ENCODE measurements at regions not wholly inside any gene's neighbourhood (a gene's known extent, or its start where the extent isn't known, plus 50 kb on each side); places are given as distances from the start of the nearest gene placed in this dataset.

DNA sequence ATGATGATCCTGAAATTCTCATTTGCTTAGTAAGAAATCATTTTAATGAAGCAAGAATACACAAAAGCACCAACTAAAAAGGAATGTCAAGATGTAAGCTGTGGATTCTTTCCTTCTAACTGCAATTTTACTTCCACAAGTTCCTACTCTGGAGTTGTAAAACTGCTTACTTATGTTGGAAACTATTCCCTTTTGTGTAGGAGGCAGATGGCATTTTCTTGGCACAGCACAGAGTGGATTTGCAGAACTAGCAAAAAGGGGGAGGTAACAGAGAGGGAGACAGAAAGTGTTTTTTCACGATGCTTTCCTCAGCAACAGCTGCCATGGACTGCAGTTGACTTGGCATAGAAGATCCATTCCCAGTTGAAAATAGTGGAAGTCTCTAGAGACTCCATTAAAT lies 1112.0 kb upstream of the RAG2 start:
- no peaks in the 10 kb centered on the region for H3K9me2 ChIP-seq (ENCODE audit: insufficient read depth, low read length)
- no peak overlapping the region for H2AFZ ChIP-seq (ENCODE audit: low read length)
- H3K9me3 ChIP-seq (ENCODE audit: low read length): no peaks in the 10 kb centered on the region
- DNase-seq (ENCODE audit: low spot score): no peak
- H3K4me1 ChIP-seq (ENCODE audit: insufficient read depth, low read length, poor library complexity, severe bottlenecking): no peaks in the 10 kb centered on the region
- H3K4me2 ChIP-seq (ENCODE audit: low read length): no peak overlapping the region
- no peaks in the 10 kb centered on the region for H4K20me1 ChIP-seq (ENCODE audit: insufficient read depth, low read length)
- intact Hi-C loops (cut with micrococcal nuclease; ENCODE audit: unreplicated experiment): no loop called here
- no TSS peak for BruUV-seq (replicated peaks)
- no peaks in the 10 kb centered on the region for H3K79me2 ChIP-seq (ENCODE audit: insufficient read depth, low read depth, low read length)
- no peak overlapping the region for H3K27ac ChIP-seq (ENCODE audit: low read depth, low read length, poor library complexity, severe bottlenecking)
- no peak overlapping the region for H3K4me3 ChIP-seq (ENCODE audit: low read depth, low read length, poor library complexity, severe bottlenecking)
- ChIA-PET POLR2A (no interaction called here), CTCF (ENCODE audit: unreplicated experiment) (no interaction called here)
- TF ChIP-seq EZH2phosphoT487 (IDR thresholded peaks at IDR 0.05; ENCODE audit: borderline replicate concordance, low read depth, low read length): no peak
- TF ChIP-seq, protein P1, sequence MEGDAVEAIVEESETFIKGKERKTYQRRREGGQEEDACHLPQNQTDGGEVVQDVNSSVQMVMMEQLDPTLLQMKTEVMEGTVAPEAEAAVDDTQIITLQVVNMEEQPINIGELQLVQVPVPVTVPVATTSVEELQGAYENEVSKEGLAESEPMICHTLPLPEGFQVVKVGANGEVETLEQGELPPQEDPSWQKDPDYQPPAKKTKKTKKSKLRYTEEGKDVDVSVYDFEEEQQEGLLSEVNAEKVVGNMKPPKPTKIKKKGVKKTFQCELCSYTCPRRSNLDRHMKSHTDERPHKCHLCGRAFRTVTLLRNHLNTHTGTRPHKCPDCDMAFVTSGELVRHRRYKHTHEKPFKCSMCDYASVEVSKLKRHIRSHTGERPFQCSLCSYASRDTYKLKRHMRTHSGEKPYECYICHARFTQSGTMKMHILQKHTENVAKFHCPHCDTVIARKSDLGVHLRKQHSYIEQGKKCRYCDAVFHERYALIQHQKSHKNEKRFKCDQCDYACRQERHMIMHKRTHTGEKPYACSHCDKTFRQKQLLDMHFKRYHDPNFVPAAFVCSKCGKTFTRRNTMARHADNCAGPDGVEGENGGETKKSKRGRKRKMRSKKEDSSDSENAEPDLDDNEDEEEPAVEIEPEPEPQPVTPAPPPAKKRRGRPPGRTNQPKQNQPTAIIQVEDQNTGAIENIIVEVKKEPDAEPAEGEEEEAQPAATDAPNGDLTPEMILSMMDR (conservative IDR thresholded peaks at IDR 0.05; ENCODE audit: low read length): no peak
- H3K36me3 ChIP-seq (ENCODE audit: insufficient read depth, low read length): no peaks in the 10 kb centered on the region

DNA sequence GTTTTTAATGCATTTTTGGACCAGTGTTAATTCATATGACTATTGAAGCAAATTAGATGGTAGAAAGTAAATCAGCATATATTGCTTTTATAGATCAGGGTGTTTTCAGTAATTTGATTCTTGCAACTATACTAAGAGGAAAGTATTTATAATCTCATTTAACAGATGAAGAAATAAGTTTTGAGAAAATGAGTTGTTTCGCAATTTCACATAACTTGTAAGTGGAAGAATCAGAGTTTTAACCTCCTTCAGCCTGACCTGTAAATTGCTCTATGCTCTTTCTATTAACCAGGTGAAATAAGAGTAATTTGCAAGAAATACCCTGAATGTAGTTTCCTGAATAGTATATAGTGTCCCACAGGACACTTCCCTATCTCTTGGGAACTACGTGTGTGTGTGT lies 1106.8 kb upstream of the RAG2 start:
- BruUV-seq (replicated peaks): no TSS peak
- no peak overlapping the region for H3K4me3 ChIP-seq (ENCODE audit: low read depth, low read length, poor library complexity, severe bottlenecking)
- no peak for DNase-seq (ENCODE audit: low spot score)
- no peaks in the 10 kb centered on the region for H3K79me2 ChIP-seq (ENCODE audit: insufficient read depth, low read depth, low read length)
- H3K36me3 ChIP-seq (ENCODE audit: insufficient read depth, low read length): no peaks in the 10 kb centered on the region
- no peaks in the 10 kb centered on the region for H4K20me1 ChIP-seq (ENCODE audit: insufficient read depth, low read length)
- intact Hi-C loops (cut with micrococcal nuclease; ENCODE audit: unreplicated experiment): no loop called here
- no peak overlapping the region for H3K27ac ChIP-seq (ENCODE audit: low read depth, low read length, poor library complexity, severe bottlenecking)
- ChIA-PET CTCF (ENCODE audit: unreplicated experiment) (no interaction called here), POLR2A (interaction anchor here (0.7 kb wide), 2 partner anchors 144 to 1011 kb away, joined by 4 read pairs; no protein-coding TSS in a partner anchor)
- H3K9me2 ChIP-seq (ENCODE audit: insufficient read depth, low read length): no peaks in the 10 kb centered on the region
- no peaks in the 10 kb centered on the region for H3K9me3 ChIP-seq (ENCODE audit: low read length)
- TF ChIP-seq, protein P1 (conservative IDR thresholded peaks at IDR 0.05; ENCODE audit: low read length): no peak
- no peak for TF ChIP-seq EZH2phosphoT487 (IDR thresholded peaks at IDR 0.05; ENCODE audit: borderline replicate concordance, low read depth, low read length)
- H2AFZ ChIP-seq (ENCODE audit: low read length): no peak overlapping the region
- H3K4me2 ChIP-seq (ENCODE audit: low read length): no peak overlapping the region
- H3K4me1 ChIP-seq (ENCODE audit: insufficient read depth, low read length, poor library complexity, severe bottlenecking): no peaks in the 10 kb centered on the region

DNA sequence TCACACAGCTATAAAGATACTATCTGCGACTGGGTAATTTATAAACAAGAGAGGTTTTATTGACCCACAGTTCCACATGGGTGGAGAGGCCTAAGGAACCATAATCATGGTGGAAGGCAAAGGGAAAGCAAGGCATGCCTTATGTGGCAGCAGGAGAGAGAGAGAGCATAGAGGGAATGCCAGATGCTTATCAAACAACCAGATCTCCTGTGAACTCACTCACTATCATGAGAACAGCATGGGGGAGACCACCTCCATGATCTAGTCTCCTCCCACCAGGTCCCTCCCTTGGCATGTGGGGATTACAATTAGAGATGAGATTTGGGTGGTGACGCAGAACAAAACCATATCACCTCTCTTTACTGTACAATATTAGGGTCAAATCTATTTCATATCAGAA lies 1101.6 kb upstream of the RAG2 start:
- Histone ChIP-seq H3K4me2 (ENCODE audit: low read length) (no peak overlapping the region), H3K9me3 (ENCODE audit: low read length) (no peaks in the 10 kb centered on the region), H3K36me3 (ENCODE audit: insufficient read depth, low read length) (no peaks in the 10 kb centered on the region), H3K4me3 (ENCODE audit: low read depth, low read length, poor library complexity, severe bottlenecking) (no peak overlapping the region), H3K4me1 (ENCODE audit: insufficient read depth, low read length, poor library complexity, severe bottlenecking) (no peaks in the 10 kb centered on the region), H2AFZ (ENCODE audit: low read length) (no peak overlapping the region), H4K20me1 (ENCODE audit: insufficient read depth, low read length) (no peaks in the 10 kb centered on the region), H3K79me2 (ENCODE audit: insufficient read depth, low read depth, low read length) (no peaks in the 10 kb centered on the region), H3K27ac (ENCODE audit: low read depth, low read length, poor library complexity, severe bottlenecking) (no peak overlapping the region), H3K9me2 (ENCODE audit: insufficient read depth, low read length) (no peaks in the 10 kb centered on the region)
- no TSS peak for BruUV-seq (replicated peaks)
- intact Hi-C loops (cut with micrococcal nuclease; ENCODE audit: unreplicated experiment): no loop called here
- no peak for DNase-seq (ENCODE audit: low spot score)
- POLR2A ChIA-PET: interaction anchor here (1.2 kb wide), 1 partner anchor 88 kb away, joined by 4 read pairs; no protein-coding TSS in a partner anchor
- CTCF ChIA-PET (ENCODE audit: unreplicated experiment): no interaction called here
- TF ChIP-seq EZH2phosphoT487 (IDR thresholded peaks at IDR 0.05; ENCODE audit: borderline replicate concordance, low read depth, low read length): no peak
- TF ChIP-seq, protein P1 (conservative IDR thresholded peaks at IDR 0.05; ENCODE audit: low read length): no peak

Data from OCI-LY7 (cell line).